C4-2B (cell line): ENCODE measurements at regions not wholly inside any gene's neighbourhood (a gene's known extent, or its start where the extent isn't known, plus 50 kb on each side); places are given as distances from the start of the nearest gene placed in this dataset.

Source experiments
- CTCF ChIP-seq: fragments of 450-650 bp; conservative IDR thresholded peaks from 2 replicates; pipeline ENCODE4 v1.5.1; 2017; ENCODE audit warnings: mild to moderate bottlenecking
- ZFX ChIP-seq: fragments of 450-650 bp; IDR thresholded peaks from 2 replicates; pipeline ENCODE4 v1.6.1; 2017

DNA sequence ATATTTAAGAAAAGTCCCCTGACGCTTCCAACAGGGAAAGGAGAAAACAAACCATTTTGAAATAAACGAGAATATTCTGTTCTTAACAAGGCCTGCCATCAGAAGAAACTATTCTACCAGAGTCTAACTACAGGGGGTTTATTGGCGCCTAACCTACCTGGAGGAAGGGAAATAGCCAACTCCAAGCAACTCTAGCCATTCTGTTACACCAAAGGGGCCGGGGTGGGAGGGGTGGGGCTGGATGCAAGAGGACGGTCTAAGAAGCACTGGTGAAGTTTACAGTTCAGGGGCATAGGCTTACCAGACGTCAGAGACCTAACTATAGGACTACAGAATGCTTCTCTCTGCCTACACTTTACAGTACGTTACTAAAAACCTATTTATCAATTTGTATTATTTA lies 60.5 kb upstream of the GALNT5 start:
- TF ChIP-seq CTCF (no peak), ZFX (no peak)
